ENCODE measurements at regions not wholly inside any gene's neighbourhood (a gene's known extent, or its start where the extent isn't known, plus 50 kb on each side); places are given as distances from the start of the nearest gene placed in this dataset.

DNA sequence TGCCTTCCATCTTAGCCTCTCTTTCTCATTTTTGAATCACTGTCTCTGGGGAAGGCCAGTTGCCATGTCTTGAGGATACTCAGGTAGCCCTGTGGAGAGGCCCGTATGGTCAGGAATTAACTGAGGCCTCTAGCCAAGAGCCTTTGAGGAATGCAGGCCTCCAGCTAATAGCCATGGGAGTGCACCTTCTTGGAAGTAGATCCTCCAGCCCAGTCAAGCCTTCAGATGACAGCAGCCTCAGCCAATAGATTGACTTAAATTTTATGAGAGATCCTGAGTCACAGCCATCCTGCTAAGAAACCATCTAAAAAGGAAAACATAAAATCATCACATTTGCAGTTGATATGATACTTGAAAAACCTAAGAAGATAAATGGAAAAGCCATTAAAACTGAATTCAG lies 112.5 kb upstream of the BNIP2 start:
- Histone ChIP-seq H3K36me3 (no peaks in the 10 kb centered on the region), H3K27me3 (no peaks in the 10 kb centered on the region), H3K4me1 (no peaks in the 10 kb centered on the region), H3K9me3 (no peaks in the 10 kb centered on the region), H3K27ac (no peak overlapping the region), H3K4me3 (no peak overlapping the region)
- no peak for DNase-seq
- intact Hi-C loops (cut with DNase I; ENCODE audit: low total_unique reads), result no loop called here
- TF ChIP-seq POLR2A (IDR thresholded peaks at IDR 0.05), result no peak
- TF ChIP-seq, protein P1, sequence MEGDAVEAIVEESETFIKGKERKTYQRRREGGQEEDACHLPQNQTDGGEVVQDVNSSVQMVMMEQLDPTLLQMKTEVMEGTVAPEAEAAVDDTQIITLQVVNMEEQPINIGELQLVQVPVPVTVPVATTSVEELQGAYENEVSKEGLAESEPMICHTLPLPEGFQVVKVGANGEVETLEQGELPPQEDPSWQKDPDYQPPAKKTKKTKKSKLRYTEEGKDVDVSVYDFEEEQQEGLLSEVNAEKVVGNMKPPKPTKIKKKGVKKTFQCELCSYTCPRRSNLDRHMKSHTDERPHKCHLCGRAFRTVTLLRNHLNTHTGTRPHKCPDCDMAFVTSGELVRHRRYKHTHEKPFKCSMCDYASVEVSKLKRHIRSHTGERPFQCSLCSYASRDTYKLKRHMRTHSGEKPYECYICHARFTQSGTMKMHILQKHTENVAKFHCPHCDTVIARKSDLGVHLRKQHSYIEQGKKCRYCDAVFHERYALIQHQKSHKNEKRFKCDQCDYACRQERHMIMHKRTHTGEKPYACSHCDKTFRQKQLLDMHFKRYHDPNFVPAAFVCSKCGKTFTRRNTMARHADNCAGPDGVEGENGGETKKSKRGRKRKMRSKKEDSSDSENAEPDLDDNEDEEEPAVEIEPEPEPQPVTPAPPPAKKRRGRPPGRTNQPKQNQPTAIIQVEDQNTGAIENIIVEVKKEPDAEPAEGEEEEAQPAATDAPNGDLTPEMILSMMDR (IDR thresholded peaks at IDR 0.05 in 4 of 5, conservative IDR thresholded peaks at IDR 0.05 in 1 of 5), result no peak
- in situ Hi-C loops (cut with MboI; ENCODE audit: low sequenced_read_pairs in 4 of 4), result no loop called here
- ATAC-seq, result no peak

DNA sequence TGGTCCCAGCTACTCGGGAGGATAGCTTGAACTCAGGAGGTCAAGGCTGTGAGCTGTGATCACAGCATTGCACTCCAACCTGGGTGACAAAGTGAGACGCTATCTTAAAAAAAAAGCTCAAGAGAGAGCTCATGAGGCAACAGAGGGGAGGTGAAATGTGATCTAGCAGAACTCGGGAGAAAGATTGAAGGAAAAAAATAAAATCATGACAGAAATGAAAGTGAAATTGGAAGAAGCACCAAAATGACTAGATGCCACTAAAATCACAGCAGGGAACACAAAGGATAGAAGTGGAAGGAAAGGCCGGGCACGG lies 109.4 kb upstream of the BNIP2 start:
- intact Hi-C loops (cut with DNase I; ENCODE audit: low total_unique reads), result no loop called here
- Histone ChIP-seq H3K4me3 (no peak overlapping the region), H3K9me3 (no peaks in the 10 kb centered on the region), H3K27ac (no peak overlapping the region), H3K36me3 (no peaks in the 10 kb centered on the region), H3K27me3 (peaks cover 0 to 6% (median 0%) of the 10 kb centered on the region in 3 donors), H3K4me1 (peaks cover 0 to 4% of the 10 kb centered on the region in 2 donors)
- TF ChIP-seq, protein P1 (IDR thresholded peaks at IDR 0.05 in 4 of 5, conservative IDR thresholded peaks at IDR 0.05 in 1 of 5), result no peak
- no peak for TF ChIP-seq POLR2A (IDR thresholded peaks at IDR 0.05)
- ATAC-seq (no peak), DNase-seq (no peak)
- in situ Hi-C loops (cut with MboI; ENCODE audit: low sequenced_read_pairs in 4 of 4), result no loop called here

DNA sequence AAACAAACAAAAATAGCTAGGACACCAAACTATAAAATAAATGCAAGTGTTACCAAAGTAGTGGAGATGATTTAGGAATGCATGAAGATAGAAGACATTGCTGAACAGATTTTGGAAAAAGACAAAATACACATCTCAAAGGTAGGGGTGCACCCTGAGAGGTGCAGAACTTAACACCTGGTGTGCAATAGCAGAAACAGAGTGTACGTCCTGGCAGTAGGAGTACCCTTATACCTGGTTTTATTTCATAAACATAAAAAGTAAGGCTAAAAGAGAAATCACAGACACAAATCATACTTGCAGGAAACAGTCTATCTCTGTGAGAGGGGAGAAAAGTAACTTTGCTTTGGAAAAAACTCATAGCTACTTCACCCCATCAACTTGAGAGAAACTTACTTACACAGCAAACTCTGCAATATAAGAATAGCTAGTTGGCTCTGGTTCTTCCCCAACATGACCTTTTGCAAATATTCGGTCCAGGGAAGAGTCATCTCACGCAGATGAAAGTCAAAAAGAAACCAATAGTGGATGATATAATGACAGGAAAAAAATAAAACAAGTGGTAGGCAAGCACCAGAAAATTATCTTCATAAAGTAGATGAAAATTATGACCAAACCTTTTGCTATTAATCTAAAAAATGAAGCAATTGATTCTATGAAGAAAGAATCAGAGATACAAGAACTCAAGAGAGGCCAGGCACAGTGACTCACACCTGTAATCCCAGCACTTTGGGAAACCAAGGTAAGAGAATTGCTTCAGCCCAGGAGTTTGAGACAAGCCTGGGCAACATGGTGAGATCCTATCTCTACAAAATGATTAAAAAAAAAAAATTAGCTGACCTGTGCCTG lies 108.9 kb upstream of the BNIP2 start:
- H3K4me1 ChIP-seq, result peaks cover 0 to 4% of the 10 kb centered on the region in 2 donors
- in situ Hi-C loops (cut with MboI; ENCODE audit: low sequenced_read_pairs in 4 of 4) (no loop called here), intact Hi-C loops (cut with DNase I; ENCODE audit: low total_unique reads) (no loop called here)
- H3K4me3 ChIP-seq, result no peak overlapping the region
- H3K9me3 ChIP-seq, result no peaks in the 10 kb centered on the region
- peaks cover 0 to 6% (median 0%) of the 10 kb centered on the region in 3 donors for H3K27me3 ChIP-seq
- TF ChIP-seq POLR2A (IDR thresholded peaks at IDR 0.05), result no peak
- DNase-seq, result no peak
- H3K36me3 ChIP-seq, result no peaks in the 10 kb centered on the region
- ATAC-seq, result no peak
- H3K27ac ChIP-seq, result no peak overlapping the region

DNA sequence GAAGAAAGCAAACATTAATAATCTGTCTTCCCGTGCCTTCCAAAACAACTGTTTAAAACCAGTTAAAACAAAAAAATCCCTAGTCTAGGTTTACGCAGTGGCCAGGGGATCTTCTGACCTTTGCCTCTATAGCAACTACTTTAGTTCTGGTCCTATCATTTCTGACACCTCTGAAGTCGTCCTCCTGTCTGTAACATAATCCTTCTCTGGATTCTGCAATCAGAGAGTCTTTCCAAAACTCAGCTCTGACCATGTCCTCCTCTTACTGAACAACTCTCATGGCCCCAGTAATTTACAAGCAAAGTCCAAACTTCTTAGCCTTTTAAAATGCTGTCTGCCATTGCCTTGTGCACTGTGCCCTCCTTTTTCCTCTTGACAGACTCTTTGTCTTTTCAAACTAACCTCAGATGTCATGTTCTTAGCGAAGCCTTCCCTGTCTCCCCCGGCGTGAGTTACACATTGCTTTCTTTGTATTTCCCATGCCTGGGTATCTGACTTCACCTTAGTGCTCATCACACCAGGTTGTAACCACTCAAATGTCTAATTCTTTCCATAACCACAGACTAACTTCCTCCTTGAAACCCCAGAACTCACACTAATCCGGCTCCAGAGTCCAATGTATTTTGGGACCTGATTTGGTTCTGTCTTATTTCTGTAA lies 105.2 kb upstream of the BNIP2 start:
- H3K4me1 ChIP-seq, result peaks cover 0 to 4% of the 10 kb centered on the region in 2 donors
- H3K27ac ChIP-seq, result no peak overlapping the region
- DNase-seq, result no peak
- TF ChIP-seq POLR2A (IDR thresholded peaks at IDR 0.05), result no peak
- TF ChIP-seq, protein P1 (IDR thresholded peaks at IDR 0.05 in 4 of 5, conservative IDR thresholded peaks at IDR 0.05 in 1 of 5), result no peak
- in situ Hi-C loops (cut with MboI; ENCODE audit: low sequenced_read_pairs in 4 of 4), result no loop called here
- ATAC-seq, result peak in 1 of 2 donors; percentile 69
- H3K27me3 ChIP-seq, result peaks cover 0 to 18% (median 4%) of the 10 kb centered on the region in 3 donors
- intact Hi-C loops (cut with DNase I; ENCODE audit: low total_unique reads), result no loop called here
- no peaks in the 10 kb centered on the region for H3K36me3 ChIP-seq
- H3K9me3 ChIP-seq, result no peaks in the 10 kb centered on the region
- H3K4me3 ChIP-seq, result no peak overlapping the region

DNA sequence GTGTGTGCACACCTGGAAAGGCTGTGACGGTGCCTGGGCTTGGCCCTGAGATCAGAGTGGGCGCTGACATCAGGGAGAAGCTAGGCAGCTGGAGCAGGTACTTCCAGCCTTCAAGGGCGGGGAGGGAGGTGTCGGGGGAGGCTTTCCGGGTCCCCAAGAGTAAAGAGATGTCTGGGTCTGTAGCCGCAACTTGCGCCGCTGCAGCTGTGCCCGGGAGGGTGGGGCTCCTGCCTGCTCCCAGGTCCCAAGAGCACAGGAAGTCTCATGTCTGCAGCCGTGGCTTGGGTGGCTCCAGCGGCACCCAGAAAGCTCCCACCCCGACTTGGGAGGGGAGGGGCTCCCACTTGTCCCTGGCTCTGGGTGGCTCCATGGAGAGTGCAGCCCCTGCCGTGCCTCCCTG lies 103.2 kb upstream of the BNIP2 start:
- in situ Hi-C loops (cut with MboI; ENCODE audit: low sequenced_read_pairs in 4 of 4), result no loop called here
- intact Hi-C loops (cut with DNase I; ENCODE audit: low total_unique reads), result no loop called here
- no peaks in the 10 kb centered on the region for H3K9me3 ChIP-seq
- H3K4me1 ChIP-seq, result peaks cover 0 to 4% of the 10 kb centered on the region in 2 donors
- no peak overlapping the region for H3K4me3 ChIP-seq
- peaks cover 0 to 18% (median 4%) of the 10 kb centered on the region in 3 donors for H3K27me3 ChIP-seq
- DNase-seq (no peak), ATAC-seq (no peak)
- TF ChIP-seq POLR2A (IDR thresholded peaks at IDR 0.05), result no peak
- H3K27ac ChIP-seq, result no peak overlapping the region
- no peaks in the 10 kb centered on the region for H3K36me3 ChIP-seq

Data from gastrocnemius medialis (tissue), 4 donors.